ENCODE measurements at regions not wholly inside any gene's neighbourhood (a gene's known extent, or its start where the extent isn't known, plus 50 kb on each side); places are given as distances from the start of the nearest gene placed in this dataset.

DNA sequence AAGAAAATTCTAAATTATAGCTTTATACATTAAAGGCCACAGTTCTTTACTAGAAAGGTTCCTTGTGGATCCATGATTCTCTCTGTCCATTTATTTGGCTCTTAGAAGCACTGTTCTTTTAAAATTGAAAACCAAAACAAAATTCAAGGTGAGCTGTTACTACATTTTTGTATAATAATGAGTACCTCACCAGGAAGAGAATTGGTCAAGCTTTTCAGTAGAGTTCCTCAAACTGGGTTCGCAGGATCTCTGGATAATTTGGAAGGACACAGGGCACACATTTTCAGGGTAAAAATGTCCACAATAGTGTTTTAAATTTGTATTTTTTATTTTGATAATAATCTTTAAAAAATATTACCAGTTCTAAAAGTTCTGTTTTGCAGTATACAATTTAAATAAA, 93.0 kb downstream of the PPP1R3A start:
- DNase-seq: no peak

DNA sequence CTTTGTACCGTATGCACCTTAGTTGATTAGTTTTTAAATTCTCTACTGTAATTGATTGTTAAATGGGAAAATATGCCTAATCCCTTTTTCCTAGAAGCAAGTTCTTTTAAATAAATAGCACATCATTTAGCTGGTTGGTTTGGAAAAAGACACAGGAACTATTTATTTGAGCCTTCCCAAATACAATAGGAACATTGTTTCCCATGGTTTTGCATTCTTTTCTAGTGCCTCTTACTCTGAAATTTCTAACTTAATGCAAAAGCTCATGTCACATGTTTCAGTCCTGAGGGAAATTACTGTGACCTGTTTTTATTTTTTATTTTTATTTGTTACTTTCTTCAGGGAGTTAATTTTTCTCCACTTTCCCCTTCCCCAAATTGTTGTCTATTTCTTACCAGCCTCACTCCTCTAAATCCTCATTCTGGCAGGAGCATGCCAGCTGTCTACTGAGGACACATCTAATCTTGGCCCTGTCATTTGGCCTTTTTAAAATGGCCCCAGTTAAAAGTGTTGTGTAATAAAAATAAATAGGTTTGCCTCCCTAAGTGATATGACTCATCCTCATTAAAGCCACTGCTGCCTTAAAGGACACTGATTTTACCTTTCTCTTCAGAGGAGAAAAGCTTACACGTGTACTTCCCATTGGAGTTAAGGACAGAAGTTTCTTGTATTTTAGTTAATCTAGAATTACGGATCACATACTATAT, 94.5 kb downstream of the PPP1R3A start:
- no peak for DNase-seq

DNA sequence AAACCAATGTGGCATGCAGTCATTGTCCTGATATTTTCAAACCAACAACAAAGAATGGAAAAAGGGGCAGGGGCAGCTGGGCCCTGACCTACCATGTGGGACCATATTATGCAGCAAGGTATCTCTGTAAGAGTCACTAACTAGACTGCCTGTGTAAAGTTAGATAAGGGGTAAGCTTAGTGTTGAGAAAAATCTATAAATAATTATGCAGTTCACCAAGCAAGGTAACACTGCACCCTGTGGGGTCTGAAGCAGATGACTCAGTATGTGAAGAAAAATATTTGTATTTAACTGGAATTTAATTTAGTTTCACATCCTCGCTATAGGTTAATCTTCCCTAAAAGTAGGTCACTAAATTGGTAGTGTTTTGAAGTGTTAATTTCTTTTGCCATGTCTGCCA, 99.3 kb downstream of the PPP1R3A start:
- no peak for DNase-seq

DNA sequence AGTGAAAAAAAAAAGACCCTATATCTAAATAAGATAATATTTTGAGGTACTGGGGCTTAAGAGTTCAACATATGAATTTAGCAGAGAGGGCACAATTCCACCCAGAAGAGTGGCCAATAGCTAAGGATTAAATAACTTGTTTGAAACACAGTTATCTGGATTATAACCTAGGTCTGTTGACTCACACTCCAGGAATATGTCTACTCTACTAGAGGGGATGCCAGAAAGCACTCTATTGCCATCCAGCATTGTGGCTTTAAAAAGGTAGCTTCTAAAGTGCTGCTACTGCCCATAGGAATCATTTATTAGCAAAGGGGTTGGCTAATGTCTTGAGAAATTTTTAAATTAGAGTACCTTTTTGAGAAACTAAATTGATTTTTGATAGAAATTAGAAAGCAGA, 102.2 kb downstream of the PPP1R3A start:
- DNase-seq: no peak

DNA sequence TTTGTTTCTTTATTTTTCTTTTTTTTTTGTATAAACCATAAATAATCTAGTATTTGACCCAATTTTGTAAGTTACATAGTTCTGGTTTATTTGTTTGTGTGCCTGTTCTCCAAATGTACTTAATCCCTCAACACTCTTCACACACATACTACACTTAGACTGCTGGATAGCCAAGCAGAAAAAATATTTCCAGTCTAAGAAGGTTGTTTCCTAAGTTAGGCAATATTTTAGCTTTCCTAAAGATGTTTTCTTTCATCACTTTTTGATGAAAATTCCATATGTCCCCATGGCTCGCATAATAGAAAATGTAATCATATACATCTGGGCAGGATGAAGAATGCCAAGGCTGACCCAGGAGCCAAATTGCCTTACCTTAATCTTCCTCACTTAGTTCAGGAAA, 105.3 kb downstream of the PPP1R3A start:
- no peak for DNase-seq

DNA sequence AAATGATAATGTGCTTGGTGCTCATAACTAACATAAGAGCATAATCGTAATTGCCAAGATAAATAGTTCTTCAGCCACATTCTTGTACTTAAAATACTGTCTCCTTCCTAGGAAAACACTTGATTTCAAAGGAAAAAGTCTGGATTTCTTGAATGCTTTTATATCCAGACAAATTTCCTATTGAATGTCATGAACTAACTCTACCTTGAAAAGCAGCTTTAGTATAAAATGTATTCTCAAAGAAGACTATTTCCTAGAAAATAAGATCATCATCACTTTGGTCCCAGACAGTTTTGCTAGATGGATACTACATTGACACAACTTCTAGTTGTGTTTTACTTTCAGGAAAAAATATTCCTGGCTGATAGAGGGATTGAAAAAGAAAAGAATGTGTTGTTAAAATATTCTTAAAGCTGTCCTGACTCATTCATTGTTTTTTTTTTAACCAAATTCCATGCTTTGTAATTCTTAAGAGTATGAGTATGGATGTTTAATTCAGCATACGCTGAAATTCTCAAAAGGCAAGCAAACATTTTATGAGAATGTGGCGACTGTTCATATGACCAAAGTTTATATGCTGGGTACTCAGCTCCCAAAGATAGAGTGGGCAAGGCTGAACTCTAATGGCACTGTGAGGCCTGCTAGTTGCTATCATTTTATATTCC, 106.1 kb downstream of the PPP1R3A start:
- DNase-seq: no peak

DNA sequence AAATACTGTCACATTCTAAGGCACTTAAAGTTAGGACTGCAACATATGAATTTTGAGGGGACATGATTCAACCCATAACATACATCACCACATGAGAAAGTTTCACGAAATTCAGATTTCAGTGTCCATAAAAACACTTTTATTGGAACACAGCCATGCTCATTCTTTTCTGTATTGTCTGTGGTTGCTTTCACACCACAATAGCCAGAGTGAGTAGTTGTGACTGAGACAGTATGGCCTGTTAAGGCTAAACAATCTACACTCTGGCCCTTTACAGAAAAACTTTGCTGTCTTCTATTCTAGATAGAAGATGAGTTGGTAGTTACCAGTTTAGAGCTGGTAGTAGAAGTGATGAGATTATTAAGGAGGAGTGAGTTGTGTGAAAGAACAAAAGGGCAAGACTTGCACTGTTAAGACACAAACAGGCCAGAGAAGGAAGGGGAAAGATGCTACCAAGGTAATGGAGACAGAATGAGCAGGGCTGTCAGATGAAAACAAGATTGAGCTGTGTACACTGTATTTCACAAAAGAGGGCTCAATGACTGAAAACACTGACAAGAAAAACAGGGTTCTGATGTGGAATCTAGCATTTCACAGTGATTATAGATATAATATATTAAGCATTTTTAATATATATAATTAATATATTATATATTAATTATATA, 108.6 kb downstream of the PPP1R3A start:
- DNase-seq: peak; percentile 34

DNA sequence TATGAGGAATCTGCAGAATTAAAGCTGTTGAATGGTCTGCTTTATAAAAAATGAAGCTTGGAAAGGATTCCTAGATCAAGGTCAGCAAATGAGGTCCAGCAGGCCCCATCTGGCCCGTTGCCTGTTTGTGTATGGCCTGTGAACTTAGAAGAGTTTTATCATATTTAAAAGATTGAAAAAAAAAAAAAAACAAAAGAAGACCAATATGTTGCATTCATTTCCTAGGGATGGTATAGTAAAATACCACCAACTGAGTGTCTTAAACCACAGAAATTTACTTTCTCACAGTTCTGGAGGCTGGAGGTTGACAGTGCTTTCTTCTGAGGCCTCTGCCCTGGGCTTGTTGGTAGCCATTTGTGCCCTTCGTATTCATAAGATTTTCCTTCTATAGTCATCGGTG, 109.2 kb downstream of the PPP1R3A start:
- DNase-seq: no peak

DNA sequence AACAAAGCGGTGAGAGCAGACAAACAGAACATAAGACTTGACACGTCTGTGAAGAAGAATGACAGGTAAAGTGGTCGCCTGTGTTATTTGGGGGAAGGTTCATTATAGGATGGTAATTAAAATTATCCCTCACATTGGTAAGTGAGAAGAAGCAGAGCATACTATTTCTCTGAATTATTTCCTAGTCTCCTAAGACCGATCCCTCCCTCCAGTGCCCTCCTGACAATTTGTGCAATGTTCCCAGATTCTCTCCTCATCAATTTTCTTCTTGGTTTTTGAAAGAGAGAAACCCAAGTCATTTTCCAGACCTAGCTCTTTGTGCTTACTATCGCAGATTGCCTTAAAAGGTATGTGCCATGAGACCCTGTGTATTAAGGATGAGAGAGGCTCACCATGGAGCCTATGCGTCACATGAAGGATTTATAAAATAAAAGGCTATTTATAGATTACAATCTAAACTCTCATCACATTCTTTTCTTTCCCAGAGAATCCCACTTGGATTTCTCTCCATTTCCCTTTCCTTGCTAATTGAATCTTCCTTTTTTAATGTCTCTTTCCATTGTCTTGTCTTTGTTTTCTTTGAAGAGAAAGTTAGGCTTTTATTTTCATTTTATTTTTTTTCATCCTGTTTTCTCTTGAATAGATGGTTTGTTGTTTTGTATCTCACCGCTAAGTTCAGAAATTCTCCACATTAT, 112.0 kb downstream of the PPP1R3A start:
- no peak for DNase-seq

DNA sequence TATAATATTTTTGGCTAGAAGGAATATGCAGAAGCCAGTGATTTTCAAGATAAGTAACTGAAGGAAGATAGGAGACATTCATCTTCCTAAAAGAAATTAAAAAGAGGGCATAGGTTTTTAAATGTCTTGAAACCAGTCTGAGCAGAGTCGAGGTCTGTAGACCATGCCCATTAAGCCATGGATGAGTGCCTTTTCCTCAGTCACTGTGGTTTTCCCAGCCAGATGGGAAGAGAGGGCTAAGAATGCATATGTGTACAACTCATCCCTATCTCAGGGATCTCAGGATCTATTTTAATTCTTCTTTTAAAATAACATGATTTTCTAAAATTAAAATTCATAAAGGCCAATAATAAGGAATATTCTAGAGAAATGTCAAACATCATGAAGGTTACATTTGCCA, 112.8 kb downstream of the PPP1R3A start:
- DNase-seq: no peak

DNA sequence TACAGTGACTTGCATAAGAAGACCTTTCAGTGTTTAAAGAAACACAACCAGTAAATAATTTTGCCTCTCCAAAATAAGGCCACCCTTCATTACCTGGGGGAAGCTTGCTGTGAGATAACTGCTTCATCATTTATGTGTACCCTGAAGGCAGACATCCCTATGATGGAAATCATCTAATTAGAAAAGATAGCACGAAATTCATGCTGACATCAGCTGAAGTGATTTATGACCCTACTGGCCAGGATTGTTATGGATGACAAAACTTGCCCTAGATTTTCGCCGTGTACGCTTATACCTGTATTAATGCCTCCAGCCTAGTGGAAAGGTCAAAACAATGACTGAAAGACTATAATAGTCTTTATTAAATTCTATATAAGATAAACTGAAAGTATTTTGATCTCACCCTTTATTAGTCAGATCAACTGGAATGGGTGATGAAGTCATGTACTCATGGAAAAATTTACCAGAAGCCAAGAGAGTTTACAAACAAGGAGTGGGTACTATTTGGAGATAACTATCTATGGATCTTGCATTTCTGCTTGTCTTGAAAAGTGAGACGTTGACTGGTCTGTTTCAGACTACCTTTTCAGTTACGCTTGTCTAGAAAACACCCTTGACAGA, 114.2 kb downstream of the PPP1R3A start:
- no peak for DNase-seq

DNA sequence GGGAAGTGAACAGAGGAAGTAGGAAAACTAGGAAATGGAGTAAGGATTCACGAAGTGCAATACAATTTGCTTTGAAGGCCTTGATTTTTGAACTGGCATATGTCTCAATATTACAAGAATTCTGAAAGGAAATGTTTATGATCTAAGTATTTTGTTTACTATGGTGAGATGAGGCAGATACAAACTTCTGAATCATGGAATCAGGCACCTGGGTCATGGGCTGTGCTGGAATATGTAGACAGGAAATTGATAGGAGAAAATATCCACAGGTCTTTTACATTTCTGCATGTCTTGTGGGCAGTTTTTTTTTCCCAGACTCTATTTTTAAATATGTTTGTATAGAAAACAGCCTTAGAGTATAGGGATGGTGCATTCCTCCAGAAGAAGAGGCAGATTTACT, 117.1 kb downstream of the PPP1R3A start:
- DNase-seq: no peak

DNA sequence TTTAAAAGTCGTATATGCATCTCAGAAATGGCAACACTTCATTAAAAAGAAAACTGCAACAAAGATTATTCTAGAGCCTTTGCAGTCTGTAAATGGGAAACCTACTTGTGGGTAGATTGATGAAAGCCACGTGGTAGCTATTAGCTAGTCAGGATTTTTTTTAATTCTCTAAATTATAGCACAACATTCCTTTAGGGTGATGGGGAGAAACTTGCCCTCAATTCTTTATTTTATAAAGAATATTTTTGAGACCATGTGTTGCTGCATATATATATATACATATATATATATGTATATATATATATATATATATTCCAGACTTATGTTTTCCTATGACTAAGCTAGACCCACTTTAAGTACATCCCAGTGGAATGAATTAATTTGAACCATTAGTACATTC, 118.0 kb downstream of the PPP1R3A start:
- no peak for DNase-seq

DNA sequence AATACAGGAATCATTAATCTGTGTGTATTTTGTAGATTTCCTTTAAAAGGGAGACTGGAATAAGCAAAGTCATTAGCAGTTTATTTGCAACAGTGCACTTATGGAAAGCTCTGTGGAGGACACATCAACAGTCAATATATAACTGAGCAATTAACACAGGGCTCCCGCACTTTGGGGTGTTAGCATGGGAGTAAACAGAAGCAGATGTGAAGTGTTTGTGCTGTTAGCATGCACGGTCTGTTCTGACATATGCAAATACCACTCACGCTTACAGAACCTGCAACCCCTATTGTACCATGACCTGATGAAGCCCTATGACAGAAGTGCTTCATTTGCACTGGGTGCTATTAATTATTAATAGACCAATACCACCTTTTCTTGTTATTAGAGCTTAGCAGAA, 118.9 kb downstream of the PPP1R3A start:
- no peak for DNase-seq

DNA sequence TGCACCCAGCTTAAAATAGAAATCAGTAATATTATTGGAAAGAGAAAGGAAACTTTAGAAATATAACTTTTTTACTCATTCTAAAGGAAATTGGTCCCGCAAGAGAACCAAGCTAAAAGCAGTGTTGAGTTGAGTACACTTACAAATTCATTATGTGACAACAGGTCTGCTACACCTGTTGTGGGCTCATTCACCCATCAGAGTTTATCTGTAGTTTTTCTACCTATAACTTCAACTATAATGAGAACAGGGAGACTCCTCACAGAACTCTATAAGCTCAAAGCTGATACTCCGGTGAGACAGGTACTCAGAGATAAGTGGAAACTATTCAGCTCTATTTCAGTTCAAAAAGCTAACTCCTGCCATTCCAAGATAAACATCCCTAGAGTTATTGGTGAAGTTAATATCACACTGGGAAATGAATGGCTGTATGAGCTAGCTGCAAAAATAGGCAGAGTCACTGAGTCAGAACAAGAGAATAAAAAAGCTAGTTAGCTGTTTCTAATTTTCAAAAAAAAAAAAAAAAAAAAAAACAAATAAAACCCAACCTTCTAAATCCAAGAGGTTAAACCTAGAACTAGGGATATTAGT, 121.3 kb downstream of the PPP1R3A start:
- DNase-seq: no peak

DNA sequence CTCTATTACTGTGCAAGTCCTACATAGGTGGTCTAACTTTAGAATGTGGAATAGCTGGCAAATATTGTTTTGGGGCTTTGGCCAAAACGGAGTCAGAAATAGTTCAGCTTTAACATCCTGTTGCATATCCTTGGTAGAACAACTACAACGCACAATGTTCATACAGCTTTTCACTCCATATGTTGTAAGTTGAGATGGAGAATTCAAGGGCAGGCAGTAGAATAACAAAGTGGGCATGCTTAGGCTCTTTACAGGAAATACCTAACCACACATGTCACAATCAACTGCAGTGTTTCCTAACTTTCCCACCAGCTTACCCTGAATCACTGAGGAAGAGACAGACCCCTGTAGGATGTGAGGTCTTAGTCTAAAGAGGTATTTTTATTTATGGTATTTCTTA, 122.3 kb downstream of the PPP1R3A start:
- DNase-seq: peak; percentile 20

DNA sequence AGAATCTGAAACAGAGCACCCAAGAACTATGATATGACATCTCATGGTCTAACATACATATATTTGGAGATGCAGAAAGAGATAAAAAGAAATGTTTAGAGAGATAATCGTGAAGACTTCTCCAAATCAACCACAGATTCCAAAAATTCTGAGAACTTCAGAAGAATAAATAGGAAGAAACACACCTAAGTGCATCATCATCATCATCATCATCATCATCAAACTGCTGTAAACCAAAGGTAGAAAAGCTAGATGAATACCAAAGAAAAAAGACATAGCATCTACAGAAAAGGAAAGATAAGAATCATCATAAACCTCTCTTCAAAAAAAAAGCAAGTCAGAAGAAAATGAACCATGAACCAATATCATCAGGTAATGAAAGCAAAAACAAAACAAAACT, 124.2 kb downstream of the PPP1R3A start:
- DNase-seq: no peak

DNA sequence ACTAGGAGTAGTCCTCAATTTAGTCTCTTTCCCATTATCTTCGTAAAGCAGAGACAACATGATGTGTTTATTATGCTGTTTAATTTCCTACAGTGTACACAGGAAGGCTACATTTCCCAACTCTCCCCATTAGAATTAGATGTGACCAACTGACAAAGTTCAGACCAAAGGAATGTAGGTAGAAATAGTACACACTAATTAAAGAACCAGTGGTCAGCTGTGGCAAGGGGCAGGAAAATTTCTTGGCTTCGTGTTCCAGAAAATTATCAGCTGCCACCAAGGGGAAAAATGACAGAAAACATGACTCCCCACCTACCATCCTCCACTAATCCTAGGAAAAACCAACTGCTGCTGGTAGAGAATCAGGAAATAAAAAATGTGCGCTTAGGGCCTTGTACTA, 125.6 kb downstream of the PPP1R3A start:
- no peak for DNase-seq

DNA sequence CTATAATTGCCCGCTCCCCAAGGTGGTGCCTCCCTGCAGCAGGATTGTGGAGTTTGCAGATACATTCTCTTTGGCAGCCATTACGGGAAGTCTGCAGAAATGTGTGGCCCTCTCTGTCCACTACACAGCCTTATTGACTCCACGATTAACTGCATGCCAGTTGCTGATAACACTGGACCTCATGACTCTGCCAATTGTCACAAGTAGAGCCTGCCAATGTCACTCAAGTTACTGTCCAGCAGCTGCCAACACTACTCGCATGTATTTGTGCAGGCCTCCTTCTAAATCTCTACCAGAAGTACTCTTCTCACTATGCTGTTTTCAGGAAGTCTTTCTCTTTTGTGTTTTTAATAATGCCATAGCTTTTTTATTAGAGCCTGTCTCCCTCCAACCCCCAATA, 128.8 kb downstream of the PPP1R3A start:
- DNase-seq: no peak

DNA sequence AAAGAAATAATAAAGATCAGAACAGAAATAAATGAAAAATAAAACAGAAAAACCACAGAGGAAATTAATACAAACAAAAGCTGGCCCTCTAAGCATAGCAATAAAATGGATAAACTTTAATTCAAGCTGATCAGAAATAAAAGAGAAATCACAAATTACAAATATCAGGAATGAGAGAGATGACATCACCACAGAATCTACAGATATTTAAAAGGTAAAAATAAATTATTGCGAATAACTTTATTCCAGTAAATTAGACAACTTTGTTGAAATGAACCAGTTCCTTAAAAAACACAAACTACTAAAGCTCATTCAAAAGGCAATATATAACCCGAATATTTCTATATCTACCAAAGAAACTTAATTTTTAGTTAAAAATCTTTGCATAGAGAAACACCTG, 131.7 kb downstream of the PPP1R3A start:
- DNase-seq: no peak

DNA sequence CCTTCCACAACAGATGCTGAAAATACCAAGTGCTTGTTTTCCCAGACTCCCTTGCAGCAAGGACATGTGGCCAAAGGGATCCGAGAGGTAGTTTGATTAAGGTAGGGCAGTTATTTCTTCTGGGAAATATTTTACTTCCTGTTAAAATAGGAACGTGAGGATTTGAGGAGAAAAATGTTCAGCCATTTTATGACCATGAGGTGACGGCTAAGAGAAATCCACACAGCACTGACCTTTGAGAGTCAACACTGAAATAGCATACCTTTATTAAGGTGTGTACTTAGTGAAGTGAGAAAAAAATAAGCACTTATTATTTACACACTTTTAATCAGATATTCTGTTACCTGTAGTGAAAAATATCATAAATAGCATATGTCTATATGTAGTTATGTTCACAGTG, 133.9 kb downstream of the PPP1R3A start:
- no peak for DNase-seq

DNA sequence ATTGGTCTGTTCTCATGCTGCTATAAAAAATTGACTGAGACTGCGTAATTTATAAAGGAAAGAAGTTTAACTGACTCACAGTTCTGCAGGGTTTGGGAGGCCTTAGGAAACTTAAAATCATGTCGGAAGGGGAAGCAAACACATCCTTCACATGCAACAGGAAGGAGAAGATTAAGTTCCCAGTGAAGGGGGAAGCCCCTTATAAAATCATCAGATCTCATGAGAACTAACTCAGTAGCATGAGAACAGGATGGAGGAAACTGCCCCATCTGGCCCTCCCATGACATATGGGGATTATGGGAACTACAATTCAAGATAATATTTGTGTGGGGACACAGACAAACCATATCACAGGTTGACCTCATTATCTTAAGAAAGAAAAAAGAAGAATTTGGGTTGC, 134.5 kb downstream of the PPP1R3A start:
- DNase-seq: no peak

DNA sequence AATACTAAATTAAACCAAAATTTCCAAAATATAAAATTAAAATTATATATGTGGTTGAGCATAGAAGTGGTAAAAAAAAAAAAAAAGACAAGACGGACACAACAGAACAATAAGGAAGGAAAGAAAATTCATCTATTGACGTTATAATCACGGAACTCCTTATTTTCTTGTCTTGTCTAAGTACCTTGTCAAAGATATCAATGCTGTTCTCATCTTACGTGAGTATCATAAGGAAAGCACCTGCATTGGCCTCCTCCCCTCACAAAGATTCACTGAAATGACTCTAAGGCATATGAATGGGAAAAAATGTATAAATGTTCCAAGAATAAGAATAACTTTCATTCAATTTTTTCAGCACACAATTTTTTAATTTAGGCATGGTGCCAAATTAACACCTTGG, 135.4 kb downstream of the PPP1R3A start:
- DNase-seq: no peak
